Stimulated activated CD8-positive, alpha-beta memory T cell treated with anti-CD3 and anti-CD28 coated beads, Interleukin-12 subunit alpha, Interleukin-12 subunit beta, amount 100 ng/mL, for 1 hour (primary cell): ENCODE measurements at regions not wholly inside any gene's neighbourhood (a gene's known extent, or its start where the extent isn't known, plus 50 kb on each side); places are given as distances from the start of the nearest gene placed in this dataset.
"Not testable (repeated sequence)": the region's sequence is repeated elsewhere in the genome, so short reads cannot be mapped to it uniquely, and the experiment has no call there.

Experiments
- DNase-seq: peaks from one replicate; pipeline ENCODE4 v3.0.0-alpha.2; 2020; ENCODE audit warnings: low read depth

DNA sequence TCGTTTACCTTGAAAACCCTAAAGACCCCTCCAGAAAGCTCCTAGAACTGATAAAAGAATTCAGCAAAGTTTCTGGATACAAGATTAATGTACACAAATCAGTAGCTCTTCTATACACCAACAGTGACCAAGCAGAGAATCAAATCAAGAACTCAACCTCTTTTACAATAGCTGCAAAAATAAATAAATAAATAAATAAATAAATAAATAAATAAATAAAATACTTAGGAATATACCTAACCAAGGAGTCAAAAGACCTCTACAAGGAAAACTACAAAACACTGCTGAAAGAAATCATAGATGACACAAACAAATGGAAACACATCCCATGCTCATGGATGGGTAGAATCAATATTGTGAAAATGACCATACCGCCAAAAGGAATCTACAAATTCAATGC lies 186.8 kb upstream of the EOLA2 start:
- DNase-seq, result not testable (repeated sequence)

DNA sequence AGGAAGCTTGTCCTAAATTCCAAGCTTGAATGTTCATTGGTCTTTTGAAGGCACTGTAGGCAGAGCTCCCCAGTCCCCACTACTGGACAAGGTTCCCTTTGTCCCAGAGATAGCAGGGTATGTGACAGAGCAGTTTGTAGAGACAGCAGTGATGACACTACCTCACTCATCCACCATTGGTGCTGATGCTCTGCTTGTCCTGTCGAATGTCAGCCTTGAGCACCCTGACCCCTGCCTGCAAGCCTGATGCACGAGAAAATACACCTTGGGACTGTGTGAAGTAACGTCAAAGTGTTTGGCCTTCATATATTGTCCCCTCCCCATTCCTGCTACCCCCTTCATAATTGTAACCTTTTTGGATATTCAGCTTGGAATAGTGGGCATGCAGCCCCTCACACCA lies 188.9 kb upstream of the EOLA2 start:
- no peak for DNase-seq

GRCh38 chrX:150143721-150144440 lies 205.6 kb upstream of the EOLA2 start:
- no peak for DNase-seq

DNA sequence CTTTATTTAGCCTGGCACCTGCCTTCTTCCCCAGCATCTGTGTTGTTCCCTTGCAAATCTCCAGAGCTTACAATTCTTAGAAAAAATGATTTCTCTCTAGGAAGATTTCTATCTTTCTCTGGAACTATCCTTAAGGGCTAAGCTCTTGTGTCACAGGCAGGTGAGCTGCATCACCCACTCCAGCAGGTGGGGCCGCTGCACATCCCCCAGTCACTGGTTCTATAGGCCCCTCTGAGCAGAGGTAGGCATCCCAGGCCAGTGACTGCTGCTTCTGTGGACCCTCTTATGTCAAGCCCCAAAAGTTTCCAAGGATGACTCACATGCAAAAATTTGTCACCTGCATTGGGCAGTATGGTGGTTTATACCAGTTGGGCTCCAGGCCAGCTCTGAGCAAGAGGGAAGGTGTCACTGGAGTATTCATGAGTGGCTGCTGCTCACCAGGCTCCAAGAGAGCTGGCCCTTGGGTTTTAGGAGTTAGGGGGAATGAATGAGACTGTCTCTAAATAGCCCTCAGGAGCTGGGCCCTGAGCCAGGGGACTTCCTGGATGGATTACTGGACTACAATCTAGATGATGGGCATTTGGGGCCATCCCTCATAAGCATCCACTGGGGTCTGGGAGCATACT lies 208.1 kb upstream of the EOLA2 start:
- no peak for DNase-seq

- no peak for DNase-seq
These were observed 210.7 kb upstream of the EOLA2 start for GRCh38 chrX:150148749-150149672.

DNA sequence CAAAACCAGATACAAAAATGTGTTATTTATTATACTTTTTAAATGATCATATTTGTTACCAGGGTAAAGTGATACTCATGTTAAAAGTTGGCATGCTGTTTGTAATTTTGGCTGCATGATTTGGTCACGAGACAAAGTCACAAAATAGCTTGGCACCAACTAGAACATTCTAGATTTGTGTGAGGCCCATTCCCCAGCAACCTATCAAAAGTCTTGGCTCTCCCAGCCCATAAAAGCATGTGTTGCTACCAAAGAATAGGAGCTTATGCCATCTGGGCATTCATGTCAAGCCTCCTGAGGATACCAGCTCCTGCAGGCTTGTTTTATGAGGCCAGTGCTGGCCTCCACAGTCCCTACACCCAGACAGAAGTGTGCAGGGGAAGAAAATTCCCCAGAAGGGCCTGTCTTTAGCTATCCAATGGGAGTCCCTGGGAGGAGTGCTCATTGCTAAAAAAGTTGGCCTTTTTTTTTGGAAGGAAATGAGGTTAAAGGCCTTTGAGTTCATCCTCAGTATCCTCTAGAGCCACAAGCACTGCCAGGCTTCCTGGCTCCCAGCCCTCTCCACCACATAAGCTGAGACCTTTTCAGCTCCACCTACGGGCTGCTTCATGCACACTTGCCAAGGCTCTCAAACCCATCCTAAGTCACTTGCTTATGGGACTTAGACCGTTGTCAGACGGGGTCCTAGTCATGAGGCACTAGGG lies 211.9 kb upstream of the EOLA2 start:
- no peak for DNase-seq

DNA sequence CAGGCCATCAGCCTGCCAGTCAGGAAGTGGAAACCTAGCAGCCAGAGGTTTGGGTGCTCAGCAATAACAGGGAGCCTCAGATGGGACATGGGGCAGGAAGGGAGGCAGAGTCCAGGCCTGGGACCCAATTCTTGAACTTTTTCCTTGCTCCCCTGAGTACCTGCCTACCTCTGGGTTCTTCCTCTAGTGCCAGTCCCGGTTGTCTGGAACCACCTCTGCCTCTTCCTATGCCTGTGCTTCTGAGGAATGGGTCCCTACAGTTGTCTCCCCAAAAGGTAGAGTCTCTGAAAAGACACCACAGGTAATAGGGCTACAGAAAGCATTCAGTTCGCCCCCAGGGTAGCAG lies 212.4 kb upstream of the MAMLD1 start:
- no peak for DNase-seq

GRCh38 chrX:150152036-150152435 lies 211.1 kb upstream of the MAMLD1 start:
- DNase-seq, result no peak

- no peak for DNase-seq
These were observed 210.6 kb upstream of the MAMLD1 start for GRCh38 chrX:150152546-150152945.

DNA sequence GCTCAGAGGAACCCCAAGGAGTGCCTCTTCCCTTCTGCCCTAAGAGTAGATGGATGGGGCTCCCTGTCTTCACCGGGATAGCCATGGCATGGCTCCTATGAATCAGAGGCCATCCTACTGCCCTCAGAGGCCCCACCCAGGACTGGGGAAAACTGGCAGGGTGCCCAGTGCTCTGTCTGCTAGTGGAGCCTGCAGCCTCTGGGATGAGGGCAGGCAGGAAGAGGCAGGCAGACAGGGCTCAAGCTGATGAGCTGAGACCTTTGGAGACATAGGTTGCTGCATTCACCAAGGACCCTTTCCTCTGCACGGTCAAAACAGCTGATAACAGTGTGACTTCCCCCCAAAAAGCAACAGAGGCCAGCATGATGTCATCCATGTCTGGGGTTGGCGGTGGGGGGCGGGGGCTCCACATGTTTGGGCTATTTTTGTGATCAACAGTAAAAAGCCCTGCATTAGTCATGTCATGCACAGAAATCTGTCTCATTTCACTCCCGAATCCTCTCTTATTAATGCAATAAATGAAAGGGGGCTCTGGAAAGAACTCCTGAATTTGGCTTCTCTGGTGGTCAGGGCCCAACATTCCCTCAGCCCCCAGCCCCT lies 207.6 kb upstream of the MAMLD1 start:
- DNase-seq, result no peak

- DNase-seq, result no peak
These were observed 206.5 kb upstream of the MAMLD1 start for GRCh38 chrX:150156615-150157014.

DNA sequence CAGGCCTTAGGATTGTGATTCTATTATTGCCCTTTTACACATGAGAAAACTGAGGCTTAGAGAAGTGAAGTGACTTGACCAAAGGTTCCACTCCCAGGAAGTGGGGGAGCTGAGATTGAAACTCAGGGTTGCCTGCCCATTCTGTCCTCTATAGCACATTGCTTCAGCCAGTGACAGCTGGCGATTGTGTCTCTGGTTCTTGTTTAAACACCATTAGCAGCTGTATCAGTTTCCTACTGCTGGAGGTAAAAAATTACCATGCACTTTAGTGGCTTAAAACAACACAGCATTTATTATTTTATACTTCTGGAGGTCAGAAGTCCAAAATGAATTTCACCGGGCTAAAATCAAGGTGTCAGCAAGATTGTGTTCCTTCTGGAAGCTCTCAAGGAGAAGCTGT lies 205.8 kb upstream of the MAMLD1 start:
- DNase-seq, result no peak

DNA sequence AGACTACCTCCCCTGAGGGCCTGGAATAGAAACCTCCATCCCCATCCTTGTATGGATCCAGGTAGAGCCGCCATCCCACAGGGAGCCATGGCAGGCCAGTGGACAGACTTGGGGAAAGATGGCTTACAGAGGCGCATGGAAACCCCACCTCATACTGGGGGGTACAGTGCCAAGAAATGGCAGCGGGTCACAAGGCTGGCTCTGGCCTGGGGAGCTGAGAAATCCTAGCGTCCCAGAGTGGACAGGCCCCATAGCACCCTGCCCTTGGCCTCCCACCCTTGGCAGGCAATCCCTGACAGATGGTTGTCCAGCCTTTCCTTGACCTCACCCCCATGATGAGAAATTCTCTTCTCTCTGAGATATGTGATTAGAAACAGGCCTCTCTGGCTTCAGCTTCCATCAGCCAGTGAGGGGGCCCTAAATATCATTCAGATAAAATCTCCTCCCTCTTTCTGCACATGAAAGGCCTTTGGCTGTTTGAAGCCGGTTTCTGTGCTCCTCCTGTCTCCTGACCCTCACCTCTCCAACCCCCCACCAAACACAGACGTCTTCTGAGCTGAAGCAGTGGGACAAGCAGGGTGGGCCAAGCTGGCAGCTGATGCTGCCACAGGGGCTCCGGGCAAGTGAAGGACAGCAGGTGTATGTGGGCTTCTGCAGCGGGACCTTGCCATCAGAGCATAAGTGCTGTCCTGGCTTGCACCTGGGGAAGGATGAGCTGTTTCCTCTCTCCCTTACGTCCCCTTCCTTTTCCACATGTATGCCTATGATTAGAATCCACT lies 204.4 kb upstream of the MAMLD1 start:
- DNase-seq, result no peak

DNA sequence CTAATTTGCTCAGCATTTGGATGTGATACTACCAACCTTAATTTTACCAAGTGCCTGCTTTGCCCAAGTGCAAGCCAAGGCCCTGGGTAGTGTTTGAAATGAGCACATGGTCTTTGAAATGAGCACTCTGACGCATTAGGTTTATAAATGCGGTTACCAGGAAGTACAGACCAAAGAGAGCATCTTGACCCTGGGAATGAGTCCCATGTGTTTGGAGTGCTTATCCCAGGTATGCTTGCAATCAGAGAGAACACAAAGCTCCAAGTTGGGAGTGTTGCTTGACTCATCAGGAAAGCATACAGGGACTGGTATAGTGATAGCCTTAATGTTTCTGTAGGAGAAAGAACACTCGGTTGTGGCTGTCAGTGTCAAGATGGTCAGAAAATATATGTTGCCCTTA lies 203.6 kb upstream of the MAMLD1 start:
- no peak for DNase-seq

GRCh38 chrX:150160656-150161055 lies 202.5 kb upstream of the MAMLD1 start:
- DNase-seq, result no peak

DNA sequence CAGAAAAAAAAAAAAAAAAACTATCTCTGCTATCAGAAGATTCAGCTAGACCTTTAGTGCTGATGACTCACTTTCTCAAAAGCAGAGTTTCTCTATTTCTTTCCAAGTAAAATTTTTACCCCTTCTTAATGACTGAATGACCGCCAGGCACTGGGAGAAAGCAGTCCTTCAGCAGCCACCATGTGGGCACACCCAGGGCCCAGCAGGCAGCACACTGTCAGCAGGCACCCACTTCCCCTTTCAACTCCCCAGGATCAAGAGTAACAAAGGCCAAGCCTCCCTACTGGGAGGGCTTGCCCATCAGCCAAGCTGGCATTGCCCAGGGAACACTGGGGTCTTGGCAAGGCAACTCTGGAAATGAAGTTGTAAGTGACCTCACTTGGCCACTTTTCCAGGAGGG lies 201.9 kb upstream of the MAMLD1 start:
- DNase-seq, result no peak

DNA sequence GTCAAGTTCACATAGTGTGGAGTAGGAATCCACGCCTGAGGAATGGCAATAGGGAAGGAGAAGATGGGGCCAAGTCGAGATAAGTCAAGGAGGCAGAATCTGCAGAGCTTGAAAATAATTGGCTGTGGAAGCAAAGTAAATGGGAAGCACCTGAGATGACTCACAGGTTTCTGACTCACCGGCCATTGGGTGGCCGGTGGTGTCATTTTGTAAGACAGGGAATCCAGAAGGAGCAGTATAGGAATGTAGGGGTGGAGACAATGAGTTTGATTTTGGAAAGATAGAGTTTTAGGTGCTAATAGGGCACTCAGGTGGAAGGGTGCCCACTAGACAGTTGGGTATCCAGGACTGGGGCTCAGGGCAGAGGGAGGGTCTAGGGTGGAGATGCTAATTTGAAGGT lies 201.0 kb upstream of the MAMLD1 start:
- DNase-seq, result no peak

- no peak for DNase-seq
These were observed 199.7 kb upstream of the MAMLD1 start for GRCh38 chrX:150163221-150163930.

GRCh38 chrX:150163956-150164726 lies 199.0 kb upstream of the MAMLD1 start:
- DNase-seq, result no peak
